Type B pancreatic cell (in vitro differentiated cells): ENCODE measurements at regions not wholly inside any gene's neighbourhood (a gene's known extent, or its start where the extent isn't known, plus 50 kb on each side); places are given as distances from the start of the nearest gene placed in this dataset.
"Not testable (repeated sequence)": the region's sequence is repeated elsewhere in the genome, so short reads cannot be mapped to it uniquely, and the experiment has no call there.

ENCODE experiments used
- DNase-seq: peaks from one replicate; pipeline ENCODE4 v3.0.0; 2021; ENCODE audit warnings: mixed read lengths; ENCODE audit not compliant: unreplicated experiment; ENCODE audit errors: extremely low spot score
- H3K27ac Mint-ChIP-seq: 2 replicates; pipeline ENCODE4 v1.8.0; 2021; ENCODE audit warnings: mild to moderate bottlenecking, mixed read lengths
- H3K27me3 Mint-ChIP-seq: 2 replicates; pipeline ENCODE4 v1.8.0; 2021; ENCODE audit warnings: mixed read lengths
- H3K36me3 Mint-ChIP-seq: 2 replicates; pipeline ENCODE4 v1.8.0; 2021; ENCODE audit warnings: mixed read lengths
- H3K4me1 Mint-ChIP-seq: one replicate; pipeline ENCODE4 v1.8.0; 2021; ENCODE audit warnings: mixed read lengths; ENCODE audit not compliant: unreplicated experiment
- H3K4me3 Mint-ChIP-seq: 2 replicates; pipeline ENCODE4 v1.8.0; 2021; ENCODE audit warnings: mild to moderate bottlenecking, mixed read lengths
- H3K9me3 Mint-ChIP-seq: 2 replicates; pipeline ENCODE4 v1.8.0; 2021; ENCODE audit warnings: mixed read lengths
- TF ChIP-seq, protein P1 (sequence below): fragments of 200-600 bp; sonication (generic); conservative IDR thresholded peaks from 2 replicates; pipeline ENCODE4 v1.5.0; 2021; ENCODE audit warnings: antibody characterized with exemption, mild to moderate bottlenecking

DNA sequence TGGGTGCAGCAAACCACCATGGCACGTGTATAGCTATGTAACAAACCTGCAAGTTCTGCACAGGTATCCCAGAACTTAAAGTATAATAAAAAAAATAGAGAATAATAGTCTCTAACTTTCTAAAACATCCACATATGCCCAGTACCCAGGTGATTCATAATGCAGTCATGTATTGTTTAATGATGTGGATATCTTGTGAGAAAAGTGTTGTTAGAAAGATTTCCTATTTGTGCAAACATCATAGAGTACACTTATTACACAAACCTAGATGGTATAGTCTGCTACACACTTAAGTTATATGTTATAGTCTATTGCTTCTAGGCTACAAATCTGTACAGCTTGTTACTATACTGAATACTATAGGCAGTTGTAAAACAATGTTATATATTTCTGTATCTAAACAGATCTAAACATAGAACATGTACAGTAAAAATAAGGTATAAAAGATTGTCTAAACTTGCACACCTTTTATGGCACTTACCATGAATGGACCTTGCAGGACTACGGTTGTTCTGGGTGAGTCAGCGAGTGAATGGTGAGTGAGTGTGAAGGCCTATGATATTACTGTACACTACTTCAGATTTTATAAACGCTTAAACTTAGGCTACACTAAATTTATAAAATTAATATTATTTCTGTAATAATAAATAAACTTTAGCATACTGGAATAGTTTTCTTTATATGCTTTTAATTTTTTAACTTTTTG lies 232.2 kb upstream of the SLIT2 start:
- Mint-ChIP-seq H3K4me1 (peaks cover 13% of the 10 kb centered on the region), H3K4me3 (no peak overlapping the region), H3K27me3 (no peaks in the 10 kb centered on the region), H3K36me3 (no peaks in the 10 kb centered on the region), H3K9me3 (no peaks in the 10 kb centered on the region), H3K27ac (no peak overlapping the region)
- DNase-seq = no peak
- TF ChIP-seq, protein P1, sequence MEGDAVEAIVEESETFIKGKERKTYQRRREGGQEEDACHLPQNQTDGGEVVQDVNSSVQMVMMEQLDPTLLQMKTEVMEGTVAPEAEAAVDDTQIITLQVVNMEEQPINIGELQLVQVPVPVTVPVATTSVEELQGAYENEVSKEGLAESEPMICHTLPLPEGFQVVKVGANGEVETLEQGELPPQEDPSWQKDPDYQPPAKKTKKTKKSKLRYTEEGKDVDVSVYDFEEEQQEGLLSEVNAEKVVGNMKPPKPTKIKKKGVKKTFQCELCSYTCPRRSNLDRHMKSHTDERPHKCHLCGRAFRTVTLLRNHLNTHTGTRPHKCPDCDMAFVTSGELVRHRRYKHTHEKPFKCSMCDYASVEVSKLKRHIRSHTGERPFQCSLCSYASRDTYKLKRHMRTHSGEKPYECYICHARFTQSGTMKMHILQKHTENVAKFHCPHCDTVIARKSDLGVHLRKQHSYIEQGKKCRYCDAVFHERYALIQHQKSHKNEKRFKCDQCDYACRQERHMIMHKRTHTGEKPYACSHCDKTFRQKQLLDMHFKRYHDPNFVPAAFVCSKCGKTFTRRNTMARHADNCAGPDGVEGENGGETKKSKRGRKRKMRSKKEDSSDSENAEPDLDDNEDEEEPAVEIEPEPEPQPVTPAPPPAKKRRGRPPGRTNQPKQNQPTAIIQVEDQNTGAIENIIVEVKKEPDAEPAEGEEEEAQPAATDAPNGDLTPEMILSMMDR = no peak

DNA sequence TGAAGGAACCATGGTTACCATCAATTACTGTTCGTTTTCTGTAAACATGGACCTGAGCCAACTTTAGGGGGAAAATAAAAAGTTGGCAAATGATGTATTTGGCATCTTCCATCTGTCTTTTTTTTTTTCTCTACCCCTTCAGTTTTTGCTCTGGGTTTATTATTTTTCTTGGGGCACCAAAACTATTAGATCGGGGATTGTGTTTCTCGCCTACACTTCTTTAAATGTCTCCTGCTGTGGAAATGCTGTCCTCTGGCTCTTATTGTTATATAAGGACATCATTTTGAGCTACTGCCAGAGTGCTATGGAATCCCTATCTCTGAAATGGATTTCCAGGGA lies 234.0 kb upstream of the SLIT2 start:
- no peak overlapping the region for H3K4me3 Mint-ChIP-seq
- H3K9me3 Mint-ChIP-seq = no peaks in the 10 kb centered on the region
- no peaks in the 10 kb centered on the region for H3K36me3 Mint-ChIP-seq
- TF ChIP-seq, protein P1 = no peak
- H3K27me3 Mint-ChIP-seq = no peaks in the 10 kb centered on the region
- peaks cover 13% of the 10 kb centered on the region for H3K4me1 Mint-ChIP-seq
- no peak overlapping the region for H3K27ac Mint-ChIP-seq
- no peak for DNase-seq

DNA sequence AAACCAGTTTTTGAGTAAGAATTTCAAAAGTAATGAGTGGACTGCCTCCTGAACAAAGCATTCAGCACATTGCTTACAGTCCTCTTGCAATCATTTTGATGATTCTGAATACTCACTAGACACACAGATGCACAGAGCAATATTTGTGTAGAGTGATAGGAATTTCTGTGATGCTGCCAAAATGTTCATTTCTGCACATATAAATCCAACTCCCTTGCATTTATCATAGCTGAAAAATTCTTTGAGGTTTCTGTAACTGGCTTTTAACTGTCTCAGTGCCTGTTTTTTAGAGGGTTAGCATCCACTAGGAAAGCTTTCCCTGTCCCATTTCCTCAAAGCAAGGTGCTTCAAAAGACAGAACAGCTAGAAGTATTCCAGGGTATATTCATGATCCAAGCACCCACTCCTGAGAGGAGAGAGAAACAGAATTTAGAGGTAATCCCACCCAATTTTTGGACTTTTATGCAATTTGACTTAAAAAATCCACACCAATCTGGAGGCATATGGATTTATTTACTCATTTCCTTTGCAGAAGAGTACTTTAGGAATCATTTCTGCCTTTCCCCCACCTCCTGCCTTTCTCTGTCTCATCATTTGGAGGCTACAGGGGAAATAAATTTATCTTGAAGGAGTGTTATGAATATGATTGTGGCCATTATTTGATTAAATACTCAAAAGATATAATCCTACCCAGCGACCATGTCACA lies 234.5 kb upstream of the SLIT2 start:
- Mint-ChIP-seq H3K27ac (no peak overlapping the region), H3K9me3 (no peaks in the 10 kb centered on the region), H3K36me3 (no peaks in the 10 kb centered on the region), H3K27me3 (no peaks in the 10 kb centered on the region), H3K4me3 (no peak overlapping the region), H3K4me1 (peaks cover 13% of the 10 kb centered on the region)
- TF ChIP-seq, protein P1 = no peak
- DNase-seq = no peak

DNA sequence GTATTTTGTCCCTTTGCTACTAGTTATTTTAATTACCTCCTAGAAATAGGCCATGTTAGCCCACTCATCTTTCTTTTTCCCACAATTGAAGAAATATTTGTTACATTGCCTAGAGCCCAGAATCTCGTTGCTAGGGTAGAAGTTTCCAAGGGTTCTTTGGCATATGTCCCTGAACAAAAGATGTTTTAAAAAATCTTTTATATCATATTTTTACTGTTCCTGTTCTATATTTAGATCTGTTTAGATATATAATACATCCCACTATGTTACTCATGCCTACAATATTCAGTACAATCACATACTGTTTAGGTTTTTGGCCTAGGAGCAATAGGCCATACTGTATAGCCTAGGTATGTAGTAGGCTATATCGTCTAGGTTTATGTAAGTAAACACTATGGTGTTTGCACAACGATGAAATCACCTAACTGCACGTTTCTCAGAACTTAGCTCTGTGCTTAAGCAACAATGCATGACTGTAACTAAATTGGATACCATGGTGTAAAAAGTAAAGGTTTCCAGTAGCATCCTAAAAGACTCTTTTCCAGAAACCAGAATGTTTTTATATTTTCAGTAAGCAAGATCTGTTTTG lies 236.0 kb upstream of the SLIT2 start:
- TF ChIP-seq, protein P1 = no peak
- Mint-ChIP-seq H3K9me3 (no peaks in the 10 kb centered on the region), H3K4me3 (no peak overlapping the region), H3K27ac (no peak overlapping the region), H3K27me3 (no peaks in the 10 kb centered on the region), H3K36me3 (no peaks in the 10 kb centered on the region), H3K4me1 (peaks cover 13% of the 10 kb centered on the region)
- DNase-seq = no peak

DNA sequence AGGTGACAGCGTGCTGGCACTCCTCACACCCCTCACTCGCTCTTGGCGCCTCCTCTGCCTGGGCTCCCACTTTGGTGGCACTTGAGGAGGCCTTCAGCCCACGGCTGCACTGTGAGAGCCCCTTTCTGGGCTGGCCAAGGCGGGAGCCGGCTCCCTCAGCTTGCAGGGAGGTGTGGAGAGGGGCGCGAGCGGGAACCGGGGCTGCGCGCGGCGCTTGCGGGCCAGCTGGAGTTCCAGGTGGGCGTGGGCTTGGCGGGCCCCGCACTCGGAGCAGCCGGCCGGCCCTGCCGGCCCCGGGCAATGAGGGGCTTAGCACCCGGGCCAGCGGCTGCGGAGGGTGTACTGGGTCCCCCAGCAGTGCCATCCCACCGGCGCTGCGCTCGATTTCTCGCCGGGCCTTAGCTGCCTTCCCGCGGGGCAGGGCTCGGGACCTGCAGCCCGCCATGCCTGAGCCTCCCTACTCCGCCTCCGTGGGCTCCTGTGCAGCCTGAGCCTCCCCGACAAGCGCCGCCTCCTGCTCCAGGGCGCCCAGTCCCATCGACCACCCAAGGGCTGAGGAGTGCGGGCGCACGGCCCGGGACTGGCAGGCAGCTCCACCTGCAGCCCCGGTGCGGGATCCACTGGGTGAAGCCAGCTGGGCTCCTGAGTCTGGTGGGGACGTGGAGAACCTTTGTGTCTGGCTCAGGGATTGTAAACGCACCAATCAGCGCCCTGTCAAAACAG lies 247.7 kb upstream of the SLIT2 start:
- H3K27ac Mint-ChIP-seq, H3K4me3 Mint-ChIP-seq, H3K4me1 Mint-ChIP-seq, H3K36me3 Mint-ChIP-seq, DNase-seq, H3K27me3 Mint-ChIP-seq: not testable (repeated sequence)
- peaks cover 15% of the 10 kb centered on the region for H3K9me3 Mint-ChIP-seq
